Transverse colon (tissue), 4 donors: ENCODE measurements at regions not wholly inside any gene's neighbourhood (a gene's known extent, or its start where the extent isn't known, plus 50 kb on each side); places are given as distances from the start of the nearest gene placed in this dataset.

Experiments used
- DNase-seq: peaks from one replicate; pipeline ENCODE4 v3.0.0-alpha.2; 2019
- H3K27ac ChIP-seq, 4 donors: fragments of 200-600 bp; sonication (generic); 2 replicates each; pipeline ENCODE4 v1.5.1; 2016 to 2018; ENCODE audit warnings: inconsistent platforms in 4 of 4
- H3K27me3 ChIP-seq: fragments of 200-600 bp; sonication (generic); 2 replicates; pipeline ENCODE4 v1.5.1; 2017; ENCODE audit warnings: inconsistent platforms
- H3K36me3 ChIP-seq, 4 donors: fragments of 200-600 bp; sonication (generic); 2 replicates each; pipeline ENCODE4 v1.5.1; 2017 to 2019; ENCODE audit warnings: inconsistent platforms in 4 of 4
- H3K4me1 ChIP-seq, 4 donors: fragments of 200-600 bp; sonication (generic); 2 replicates each; pipeline ENCODE4 v1.5.1; 2017 to 2020; ENCODE audit warnings: inconsistent platforms in 4 of 4
- H3K4me3 ChIP-seq, 4 donors: fragments of 200-600 bp; sonication (generic); 1 replicate in 1 of 4; 2 replicates in 3 of 4; pipeline versions ENCODE4 v1.5.1 to v1.6.1; 2017 to 2019; ENCODE audit warnings: inconsistent platforms in 4 of 4
- H3K9me3 ChIP-seq, 2 donors: fragments of 200-600 bp; sonication (generic); 2 replicates each; pipeline ENCODE4 v1.5.1; 2017 to 2019; ENCODE audit warnings: inconsistent platforms in 2 of 2
- EP300 ChIP-seq: sonication (generic); formaldehyde crosslinking; IDR thresholded peaks from one replicate; pipeline ENCODE4 v1.6.1; 2017; ENCODE audit warnings: antibody characterized with exemption, low read depth
- POLR2A ChIP-seq: fragments of 450-650 bp; IDR thresholded peaks from one replicate; pipeline ENCODE4 v1.6.1; 2016; ENCODE audit warnings: antibody characterized with exemption, mild to moderate bottlenecking, moderate library complexity
- POLR2AphosphoS5 ChIP-seq, 3 donors: sonication (generic); formaldehyde crosslinking; IDR thresholded peaks; one replicate each; pipeline ENCODE4 v1.6.1; 2016; ENCODE audit warnings: antibody characterized with exemption in 3 of 3
- WGBS, 2 donors: methylation state at CpG; one replicate each; pipeline ENCODE4 v1.1.5; 2018; ENCODE audit warnings: low coverage in 1 of 2; 5-methylcytosine and 5-hydroxymethylcytosine counted together
- in situ Hi-C, 4 donors: fragments of 200-750 bp; cut with MboI; loops; one replicate each; pipeline versions ENCODE4 v1.15.0 to v1.15.1; 2017; ENCODE audit warnings: low sequenced_read_pairs in 3 of 4, low pct_ligation_motif_present in 1 of 4, low pct_unique_long_range_greater_than_20kb in 1 of 4
- intact Hi-C: fragments of 100-400 bp; cut with DNase I; formaldehyde crosslinking; loops from one replicate; pipeline ENCODE4 v1.15.1; 2023; ENCODE audit warnings: low total_unique reads
- TF ChIP-seq, protein P1 (sequence below), 5 experiments: fragments of 200-600 bp in 3 of 5; fragments of 450-650 bp in 2 of 5; sonication (generic) in 3 of 5; IDR thresholded peaks; 1 replicate in 2 of 5; 2 replicates in 3 of 5; pipeline ENCODE4 v1.5.1; 2016 to 2017; ENCODE audit warnings: antibody characterized with exemption in 5 of 5, inconsistent platforms in 3 of 5, mild to moderate bottlenecking in 2 of 5, moderate library complexity in 1 of 5

DNA sequence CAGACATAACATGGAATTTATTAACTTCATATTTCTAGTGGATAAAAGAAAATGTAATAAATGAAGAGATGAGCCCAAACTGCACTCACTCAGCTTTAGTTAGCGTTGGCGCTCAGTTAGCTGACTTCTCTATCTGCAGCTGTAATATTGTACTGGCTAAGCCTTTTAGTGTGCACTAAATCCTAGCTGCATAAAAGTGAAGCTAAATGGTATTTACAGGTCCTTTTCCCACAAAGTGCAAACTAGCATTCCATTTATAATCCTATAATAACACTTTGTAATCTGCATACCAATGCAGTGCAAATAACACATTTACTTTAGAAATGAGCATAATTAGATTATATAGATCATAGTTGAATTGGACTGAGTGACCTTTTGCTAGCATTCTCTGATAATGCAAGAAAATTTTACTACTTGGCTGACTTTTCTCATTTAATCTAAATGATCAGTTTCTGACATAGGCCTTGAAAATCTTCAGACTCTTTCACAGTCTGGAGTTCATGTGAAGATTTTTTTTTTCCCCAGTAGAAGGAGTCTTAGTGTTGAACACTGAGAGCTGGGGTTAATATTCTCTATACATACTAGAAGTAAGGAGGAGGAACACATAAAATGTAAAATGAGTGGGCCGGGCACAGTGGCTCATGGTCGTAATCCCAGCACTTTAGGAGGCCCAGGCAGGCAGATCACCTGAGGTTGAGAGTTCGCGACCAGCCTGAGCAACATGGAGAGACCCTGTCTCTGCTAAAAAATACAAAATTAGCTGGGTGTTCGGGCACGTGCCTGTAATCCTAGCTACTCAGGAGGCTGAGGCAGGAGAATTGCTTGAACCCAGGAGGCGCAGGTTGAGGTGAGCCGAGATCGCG is 1426.4 kb downstream of the PCDH9 start:
- 75 to 80% methylated on average over 2 to 12 of the region's 12 CpGs for WGBS, 2 donors
- in situ Hi-C loops: no loop called here
- Histone ChIP-seq H3K4me3 (no peak overlapping the region), H3K27ac (no peak overlapping the region), H3K36me3 (no peaks in the 10 kb centered on the region), H3K9me3 (no peaks in the 10 kb centered on the region), H3K27me3 (no peaks in the 10 kb centered on the region), H3K4me1 (no peaks in the 10 kb centered on the region)
- intact Hi-C loops: no loop called here
- DNase-seq: no peak
- TF ChIP-seq POLR2A: no peak

DNA sequence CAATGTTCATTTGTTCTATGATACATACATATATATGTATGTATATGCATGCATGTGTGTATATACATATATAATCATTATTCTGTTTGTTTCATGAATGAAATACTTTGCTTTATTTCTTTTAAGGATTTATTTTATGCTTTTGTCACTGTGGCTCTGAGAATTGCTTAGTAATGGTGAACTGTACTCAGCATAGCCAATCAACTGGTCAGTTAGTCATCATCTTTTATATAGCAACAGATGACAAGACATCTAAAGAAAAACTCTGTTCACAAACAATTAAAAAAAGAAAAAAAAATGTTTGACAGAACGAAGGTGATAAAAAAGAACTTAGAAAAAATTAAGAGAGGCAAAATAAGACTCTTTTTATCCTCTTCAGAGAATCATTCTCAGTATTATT is 1440.3 kb downstream of the PCDH9 start:
- intact Hi-C loops: no loop called here
- TF ChIP-seq POLR2AphosphoS5 (IDR thresholded peaks at IDR 0.05) (no peak), EP300 (no peak), POLR2A (no peak)
- TF ChIP-seq, protein P1, sequence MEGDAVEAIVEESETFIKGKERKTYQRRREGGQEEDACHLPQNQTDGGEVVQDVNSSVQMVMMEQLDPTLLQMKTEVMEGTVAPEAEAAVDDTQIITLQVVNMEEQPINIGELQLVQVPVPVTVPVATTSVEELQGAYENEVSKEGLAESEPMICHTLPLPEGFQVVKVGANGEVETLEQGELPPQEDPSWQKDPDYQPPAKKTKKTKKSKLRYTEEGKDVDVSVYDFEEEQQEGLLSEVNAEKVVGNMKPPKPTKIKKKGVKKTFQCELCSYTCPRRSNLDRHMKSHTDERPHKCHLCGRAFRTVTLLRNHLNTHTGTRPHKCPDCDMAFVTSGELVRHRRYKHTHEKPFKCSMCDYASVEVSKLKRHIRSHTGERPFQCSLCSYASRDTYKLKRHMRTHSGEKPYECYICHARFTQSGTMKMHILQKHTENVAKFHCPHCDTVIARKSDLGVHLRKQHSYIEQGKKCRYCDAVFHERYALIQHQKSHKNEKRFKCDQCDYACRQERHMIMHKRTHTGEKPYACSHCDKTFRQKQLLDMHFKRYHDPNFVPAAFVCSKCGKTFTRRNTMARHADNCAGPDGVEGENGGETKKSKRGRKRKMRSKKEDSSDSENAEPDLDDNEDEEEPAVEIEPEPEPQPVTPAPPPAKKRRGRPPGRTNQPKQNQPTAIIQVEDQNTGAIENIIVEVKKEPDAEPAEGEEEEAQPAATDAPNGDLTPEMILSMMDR (IDR thresholded peaks at IDR 0.05): no peak

DNA sequence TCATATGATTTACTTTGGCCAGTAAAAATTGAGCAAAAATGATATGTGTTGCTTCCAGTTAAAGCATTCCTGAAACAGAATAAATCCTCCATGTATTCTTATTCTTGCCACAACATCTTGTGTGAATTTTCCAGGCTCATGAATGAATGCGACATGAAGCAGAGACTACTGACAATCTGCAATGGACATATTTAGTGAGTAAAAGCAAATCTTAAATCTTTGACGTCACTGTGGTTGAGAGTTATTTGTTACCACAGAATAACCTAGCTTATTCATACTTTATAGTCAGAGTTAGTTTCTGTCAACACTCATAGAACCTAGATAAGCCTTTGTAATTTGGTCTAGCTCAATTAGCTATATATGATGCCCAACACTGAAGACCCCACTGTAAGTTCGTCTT is 1443.1 kb downstream of the PCDH9 start:
- no peak overlapping the region for H3K27ac ChIP-seq
- 89 to 96% methylated on average over 3 of the region's 3 CpGs for WGBS, 2 donors
- no peak overlapping the region for H3K4me3 ChIP-seq
- in situ Hi-C loops (no loop called here), intact Hi-C loops (no loop called here)
- no peaks in the 10 kb centered on the region for H3K9me3 ChIP-seq
- DNase-seq: no peak
- H3K36me3 ChIP-seq: no peaks in the 10 kb centered on the region
- no peaks in the 10 kb centered on the region for H3K27me3 ChIP-seq
- H3K4me1 ChIP-seq: no peaks in the 10 kb centered on the region
- TF ChIP-seq EP300 (no peak), POLR2A (no peak), POLR2AphosphoS5 (IDR thresholded peaks at IDR 0.05) (no peak)
- TF ChIP-seq, protein P1 (IDR thresholded peaks at IDR 0.05): no peak

More for the DNA sequence above, 1440.3 kb downstream of the PCDH9 start:
- Histone ChIP-seq H3K9me3 (no peaks in the 10 kb centered on the region), H3K27me3 (no peaks in the 10 kb centered on the region), H3K4me1 (no peaks in the 10 kb centered on the region), H3K27ac (no peak overlapping the region), H3K36me3 (no peaks in the 10 kb centered on the region), H3K4me3 (no peak overlapping the region)
- in situ Hi-C loops: no loop called here
- 0 to 17% methylated on average over 1 of the region's 1 CpG for WGBS, 2 donors
- no peak for DNase-seq

DNA sequence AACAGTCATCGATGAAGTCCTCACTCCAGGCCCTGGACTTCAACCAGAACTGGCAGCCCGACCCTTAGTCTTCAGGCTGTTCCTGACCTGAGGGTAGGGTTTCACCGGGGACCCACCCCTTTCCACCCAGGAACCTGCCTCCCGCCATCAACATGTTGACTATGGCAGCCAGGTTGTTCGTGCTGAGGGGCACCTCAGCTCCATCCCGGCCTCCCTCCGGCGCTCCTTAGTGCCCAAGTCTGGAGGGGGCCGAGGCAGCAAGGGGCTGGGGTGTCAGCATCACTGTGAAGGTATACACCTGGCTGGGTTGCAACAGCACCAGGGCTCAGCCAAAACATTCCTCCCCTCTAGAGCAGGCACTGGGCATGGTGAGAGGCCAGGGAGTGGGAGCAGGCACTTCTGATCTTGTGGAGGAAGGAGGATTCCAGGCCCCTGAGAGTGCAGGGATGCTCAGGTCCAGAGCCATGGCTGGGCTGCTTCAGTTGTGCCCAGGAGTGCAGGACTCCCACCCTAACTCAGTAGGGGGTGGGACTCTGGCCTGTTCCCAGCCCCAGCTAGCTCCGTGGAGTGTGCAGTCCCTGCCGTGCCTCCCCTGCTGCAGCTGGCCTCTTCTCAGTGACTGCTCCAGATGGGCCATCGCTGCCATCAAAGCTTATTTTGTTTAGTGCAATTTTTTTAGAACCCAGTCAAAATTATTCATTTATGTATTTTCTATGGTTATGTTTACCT is 1445.9 kb downstream of the PCDH9 start:
- in situ Hi-C loops: no loop called here
- TF ChIP-seq EP300 (no peak), POLR2A (no peak), POLR2AphosphoS5 (IDR thresholded peaks at IDR 0.05) (no peak)
- TF ChIP-seq, protein P1 (IDR thresholded peaks at IDR 0.05): no peak

More for the DNA sequence above, 1445.9 kb downstream of the PCDH9 start:
- DNase-seq: no peak
- intact Hi-C loops: no loop called here
- Histone ChIP-seq H3K36me3 (no peaks in the 10 kb centered on the region), H3K27ac (no peak overlapping the region), H3K27me3 (no peaks in the 10 kb centered on the region), H3K9me3 (no peaks in the 10 kb centered on the region), H3K4me3 (no peak overlapping the region), H3K4me1 (no peaks in the 10 kb centered on the region)
- WGBS, 2 donors: 89% methylated on average over 11 of the region's 12 CpGs; no CpG with 5 or more reads in 1 of the 2 donors
